Brain microvascular endothelial cell (primary cell): ENCODE measurements at regions not wholly inside any gene's neighbourhood (a gene's known extent, or its start where the extent isn't known, plus 50 kb on each side); places are given as distances from the start of the nearest gene placed in this dataset.

Source experiments
- DNase-seq: peaks from one replicate; pipeline ENCODE4 v3.0.0-alpha.2; 2020
- H3K27ac ChIP-seq: fragments of 250-450 bp; sonication (Bioruptor Pico); 2 replicates; pipeline ENCODE4 v1.5.1; 2020; ENCODE audit warnings: mild to moderate bottlenecking, moderate library complexity
- H3K27me3 ChIP-seq: fragments of 250-450 bp; sonication (Bioruptor Pico); replicated peaks from 2 replicates; pipeline ENCODE4 v1.5.1; 2020; ENCODE audit warnings: mild to moderate bottlenecking
- H3K36me3 ChIP-seq: fragments of 250-450 bp; sonication (Bioruptor Pico); replicated peaks from 2 replicates; pipeline ENCODE4 v1.5.1; 2020; ENCODE audit warnings: mild to moderate bottlenecking
- H3K4me3 ChIP-seq: 2 replicates; pipeline ENCODE4 v1.5.1; 2011; ENCODE audit warnings: low read depth, mild to moderate bottlenecking, control low read depth, low read length, moderate library complexity
- CTCF ChIP-seq: IDR thresholded peaks from 2 replicates; pipeline ENCODE4 v1.5.1; 2011; ENCODE audit warnings: low read depth, mild to moderate bottlenecking, moderate library complexity, low read length, control low read depth, inconsistent platforms; ENCODE audit errors: missing control alignments
- in situ Hi-C: cut with HindIII; loops from 2 replicates; pipeline ENCODE4 v1.10.0; 2017; ENCODE audit warnings: low sequenced_read_pairs, low pct_ligation_motif_present

GRCh38 chr9:31445357-31445756, 939.1 kb upstream of the ACO1 start:
- Histone ChIP-seq H3K36me3 (no peaks in the 10 kb centered on the region), H3K27me3 (no peaks in the 10 kb centered on the region), H3K4me3 (no peak overlapping the region), H3K27ac (no peak overlapping the region)
- TF ChIP-seq CTCF: no peak
- in situ Hi-C loops: no loop called here
- DNase-seq: no peak

GRCh38 chr9:31445960-31446359, 938.5 kb upstream of the ACO1 start:
- TF ChIP-seq CTCF: no peak
- DNase-seq: no peak
- in situ Hi-C loops: no loop called here

GRCh38 chr9:31467075-31467474, 917.4 kb upstream of the ACO1 start:
- Histone ChIP-seq H3K27ac (no peak overlapping the region), H3K27me3 (no peaks in the 10 kb centered on the region), H3K36me3 (no peaks in the 10 kb centered on the region), H3K4me3 (no peak overlapping the region)
- TF ChIP-seq CTCF: no peak
- DNase-seq: no peak
- in situ Hi-C loops: no loop called here

More at GRCh38 chr9:31445960-31446359, 938.5 kb upstream of the ACO1 start:
- Histone ChIP-seq H3K27ac (no peak overlapping the region), H3K27me3 (no peaks in the 10 kb centered on the region), H3K36me3 (no peaks in the 10 kb centered on the region), H3K4me3 (no peak overlapping the region)

- DNase-seq: no peak
- Histone ChIP-seq H3K27ac (no peak overlapping the region), H3K27me3 (no peaks in the 10 kb centered on the region), H3K4me3 (no peak overlapping the region), H3K36me3 (no peaks in the 10 kb centered on the region)
- in situ Hi-C loops: no loop called here
- TF ChIP-seq CTCF: no peak
These were observed 914.4 kb upstream of the ACO1 start for GRCh38 chr9:31470051-31470450.

- H3K27ac ChIP-seq: no peak overlapping the region
- H3K4me3 ChIP-seq: no peak overlapping the region
- no peaks in the 10 kb centered on the region for H3K27me3 ChIP-seq
- no peaks in the 10 kb centered on the region for H3K36me3 ChIP-seq
- in situ Hi-C loops: no loop called here
- TF ChIP-seq CTCF: no peak
- no peak for DNase-seq
These were observed 913.4 kb upstream of the ACO1 start for GRCh38 chr9:31471010-31471409.

- H3K27me3 ChIP-seq: no peaks in the 10 kb centered on the region
- no peak overlapping the region for H3K27ac ChIP-seq
- no peak for DNase-seq
- no peak for TF ChIP-seq CTCF
- in situ Hi-C loops: no loop called here
- no peaks in the 10 kb centered on the region for H3K36me3 ChIP-seq
- H3K4me3 ChIP-seq: no peak overlapping the region
These were observed 897.8 kb upstream of the ACO1 start for GRCh38 chr9:31486630-31487029.
